SK-N-SH (cell line): ENCODE measurements at regions not wholly inside any gene's neighbourhood (a gene's known extent, or its start where the extent isn't known, plus 50 kb on each side); places are given as distances from the start of the nearest gene placed in this dataset.

Source experiments
- JUND ChIP-seq: IDR thresholded peaks from 2 replicates; pipeline ENCODE4 v1.4.0; 2012
- RXRA ChIP-seq: IDR thresholded peaks from 2 replicates; pipeline ENCODE4 v1.4.0; 2012; ENCODE audit warnings: low read depth, mild to moderate bottlenecking, borderline replicate concordance

- TF ChIP-seq RXRA (no peak), JUND (no peak)
These were observed 367.8 kb downstream of the IRX2 start for GRCh38 chr5:2383698-2384065.
